ENCODE measurements at regions not wholly inside any gene's neighbourhood (a gene's known extent, or its start where the extent isn't known, plus 50 kb on each side); places are given as distances from the start of the nearest gene placed in this dataset.

- no peak for TF ChIP-seq POLR2A (IDR thresholded peaks at IDR 0.05; ENCODE audit: low read depth, low read length)
- TF ChIP-seq MAX (IDR thresholded peaks at IDR 0.05; ENCODE audit: insufficient read depth, insufficient read length), result no peak
- TF ChIP-seq GATA2 (IDR thresholded peaks at IDR 0.05; ENCODE audit: insufficient read depth, insufficient read length, low read depth, low read length), result no peak
- no peak for TF ChIP-seq EZH2 (IDR thresholded peaks at IDR 0.05; ENCODE audit: borderline replicate concordance, low read depth, low read length, severe bottlenecking)
- no peak for TF ChIP-seq MYC (IDR thresholded peaks at IDR 0.05; ENCODE audit: low read depth, low read length)
- no peak for TF ChIP-seq CTCF (IDR thresholded peaks at IDR 0.05; ENCODE audit: extremely low read depth in 1 of 2, insufficient read depth in 1 of 2, low read depth in 1 of 2, low read length in 2 of 2)
Observed at GRCh38 chr12:89801284-89801683, 92.6 kb upstream of the ATP2B1 start.

GRCh38 chr12:89800435-89800834, 91.8 kb upstream of the ATP2B1 start:
- no peaks in the 10 kb centered on the region for H3K9me3 ChIP-seq (replicated peaks; ENCODE audit: control insufficient read depth, insufficient read depth, low read length)
- no peaks in the 10 kb centered on the region for H3K4me1 ChIP-seq (ENCODE audit: control insufficient read depth, extremely low read depth, insufficient read depth, low read length)
- no peaks in the 10 kb centered on the region for H3K36me3 ChIP-seq (ENCODE audit: control insufficient read depth in 2 of 2, extremely low read depth in 1 of 2, insufficient read depth in 2 of 2, low read length in 2 of 2)
- no peak for FAIRE-seq
- ChIA-PET POLR2A (no interaction called here), CTCF (interaction anchor here (0.9 kb wide), 1 partner anchor 38 kb away, joined by 3 read pairs; no protein-coding TSS in a partner anchor)
- H3K4me2 ChIP-seq (ENCODE audit: insufficient read depth, low read length), result no peak overlapping the region
- DNase-seq (ENCODE audit: low read depth, low spot score), result no peak
- no peak overlapping the region for H2AFZ ChIP-seq (ENCODE audit: low read depth, low read length)
- no peak overlapping the region for H3K4me3 ChIP-seq (replicated peaks in 1 of 3; ENCODE audit: insufficient read depth in 1 of 3, low read depth in 1 of 3, low read length in 3 of 3)
- H3K27ac ChIP-seq (ENCODE audit: insufficient read depth, low read depth, low read length), result no peak overlapping the region
- no peak overlapping the region for H3K9ac ChIP-seq (replicated peaks; ENCODE audit: extremely low read depth, insufficient read depth, low read length)
- intact Hi-C loops (cut with micrococcal nuclease), result no loop called here
- H3K9me1 ChIP-seq (replicated peaks; ENCODE audit: control insufficient read depth, extremely low read depth, insufficient read depth, low read length), result no peaks in the 10 kb centered on the region
- no peaks in the 10 kb centered on the region for H3K79me2 ChIP-seq (ENCODE audit: control insufficient read depth, insufficient read depth, low read length)
- TF ChIP-seq GATA2 (IDR thresholded peaks at IDR 0.05; ENCODE audit: insufficient read depth, insufficient read length, low read depth, low read length), result no peak
- no peak for TF ChIP-seq POLR2AphosphoS5 (IDR thresholded peaks at IDR 0.05; ENCODE audit: insufficient read depth, low read depth, low read length)
- TF ChIP-seq POLR2A (IDR thresholded peaks at IDR 0.05; ENCODE audit: low read depth, low read length), result no peak
- no peak for TF ChIP-seq CTCF (IDR thresholded peaks at IDR 0.05; ENCODE audit: extremely low read depth in 1 of 2, insufficient read depth in 1 of 2, low read depth in 1 of 2, low read length in 2 of 2)
- no peak for TF ChIP-seq JUN (IDR thresholded peaks at IDR 0.05; ENCODE audit: borderline replicate concordance, insufficient read depth, insufficient read length, low read depth)
- TF ChIP-seq MYC (IDR thresholded peaks at IDR 0.05; ENCODE audit: low read depth, low read length), result no peak
- TF ChIP-seq FOS (IDR thresholded peaks at IDR 0.05; ENCODE audit: borderline replicate concordance, insufficient read depth, low read length), result no peak
- TF ChIP-seq EZH2 (IDR thresholded peaks at IDR 0.05; ENCODE audit: borderline replicate concordance, low read depth, low read length, severe bottlenecking), result no peak
- no peak for TF ChIP-seq MAX (IDR thresholded peaks at IDR 0.05; ENCODE audit: insufficient read depth, insufficient read length)
- no peaks in the 10 kb centered on the region for H4K20me1 ChIP-seq (replicated peaks; ENCODE audit: control insufficient read depth, extremely low read depth, insufficient read depth, low read length)
- dilution Hi-C loops (cut with MboI; ENCODE audit: extremely low pct_ligation_motif_present, low sequenced_read_pairs), result no loop called here
- no peaks in the 10 kb centered on the region for H3K27me3 ChIP-seq (ENCODE audit: control insufficient read depth in 2 of 2, insufficient read depth in 2 of 2, low read length in 2 of 2)
- no TSS peak for BruUV-seq (replicated peaks)

More at GRCh38 chr12:89801284-89801683, 92.6 kb upstream of the ATP2B1 start:
- H4K20me1 ChIP-seq (replicated peaks; ENCODE audit: control insufficient read depth, extremely low read depth, insufficient read depth, low read length), result no peaks in the 10 kb centered on the region
- H2AFZ ChIP-seq (ENCODE audit: low read depth, low read length), result no peak overlapping the region
- no peak overlapping the region for H3K27ac ChIP-seq (ENCODE audit: insufficient read depth, low read depth, low read length)
- no peak overlapping the region for H3K9ac ChIP-seq (replicated peaks; ENCODE audit: extremely low read depth, insufficient read depth, low read length)
- CTCF ChIA-PET, result no interaction called here
- H3K36me3 ChIP-seq (ENCODE audit: control insufficient read depth in 2 of 2, extremely low read depth in 1 of 2, insufficient read depth in 2 of 2, low read length in 2 of 2), result no peaks in the 10 kb centered on the region
- no peak overlapping the region for H3K4me2 ChIP-seq (ENCODE audit: insufficient read depth, low read length)
- no peaks in the 10 kb centered on the region for H3K4me1 ChIP-seq (ENCODE audit: control insufficient read depth, extremely low read depth, insufficient read depth, low read length)
- H3K27me3 ChIP-seq (ENCODE audit: control insufficient read depth in 2 of 2, insufficient read depth in 2 of 2, low read length in 2 of 2), result no peaks in the 10 kb centered on the region
- POLR2A ChIA-PET, result no interaction called here
- DNase-seq (ENCODE audit: low read depth, low spot score) (no peak), FAIRE-seq (no peak)
- BruUV-seq (replicated peaks), result no TSS peak
- H3K9me3 ChIP-seq (replicated peaks; ENCODE audit: control insufficient read depth, insufficient read depth, low read length), result no peaks in the 10 kb centered on the region
- H3K9me1 ChIP-seq (replicated peaks; ENCODE audit: control insufficient read depth, extremely low read depth, insufficient read depth, low read length), result no peaks in the 10 kb centered on the region
- H3K79me2 ChIP-seq (ENCODE audit: control insufficient read depth, insufficient read depth, low read length), result no peaks in the 10 kb centered on the region
- intact Hi-C loops (cut with micrococcal nuclease) (no loop called here), dilution Hi-C loops (cut with MboI; ENCODE audit: extremely low pct_ligation_motif_present, low sequenced_read_pairs) (no loop called here)
- no peak overlapping the region for H3K4me3 ChIP-seq (replicated peaks in 1 of 3; ENCODE audit: insufficient read depth in 1 of 3, low read depth in 1 of 3, low read length in 3 of 3)
